ENCODE measurements at regions not wholly inside any gene's neighbourhood (a gene's known extent, or its start where the extent isn't known, plus 50 kb on each side); places are given as distances from the start of the nearest gene placed in this dataset.

DNA sequence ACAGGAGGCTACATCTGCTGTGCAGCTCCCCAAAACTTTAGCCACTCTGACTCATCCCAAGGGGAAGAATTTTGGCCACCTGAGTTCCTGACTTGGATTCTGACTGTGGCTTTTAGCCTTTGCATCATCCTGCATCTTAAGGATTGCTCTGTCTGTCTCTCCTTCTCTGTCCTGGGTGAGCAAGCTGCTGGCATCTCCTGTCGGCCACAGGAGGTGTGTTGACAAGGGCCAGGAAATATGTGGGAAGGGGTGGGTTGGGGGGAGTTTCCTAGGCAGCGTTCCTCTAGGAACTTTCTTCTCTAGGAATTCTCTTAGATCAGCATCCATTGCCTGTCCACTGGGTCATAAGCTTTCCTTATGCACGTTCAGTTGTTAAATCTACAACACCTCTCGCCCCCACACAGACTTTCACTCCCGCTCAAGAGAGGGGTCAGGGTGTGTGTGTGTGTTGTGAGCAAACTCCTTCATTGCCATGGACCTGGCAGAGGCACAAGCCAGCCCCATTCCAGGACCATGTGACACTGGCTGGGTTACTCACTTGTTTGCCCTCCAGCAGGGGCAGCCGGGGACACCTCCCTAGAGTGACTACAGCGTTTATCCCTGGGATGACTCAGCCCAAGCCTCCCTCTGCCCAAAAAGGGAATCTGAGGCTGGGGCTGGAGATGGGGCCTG, 145.0 kb upstream of the DUSP10 start:
- TF ChIP-seq EP300 (conservative IDR thresholded peaks at IDR 0.05; ENCODE audit: poor library complexity, severe bottlenecking) (no peak), POLR2AphosphoS5 (IDR thresholded peaks at IDR 0.05) (no peak), RAD21 (conservative IDR thresholded peaks at IDR 0.05) (no peak), EZH2 (IDR thresholded peaks at IDR 0.05; ENCODE audit: borderline replicate concordance, insufficient read depth, low read length, poor library complexity, severe bottlenecking) (no peak), SMC3 (conservative IDR thresholded peaks at IDR 0.05; ENCODE audit: poor library complexity) (no peak)
- TF ChIP-seq, protein P1, sequence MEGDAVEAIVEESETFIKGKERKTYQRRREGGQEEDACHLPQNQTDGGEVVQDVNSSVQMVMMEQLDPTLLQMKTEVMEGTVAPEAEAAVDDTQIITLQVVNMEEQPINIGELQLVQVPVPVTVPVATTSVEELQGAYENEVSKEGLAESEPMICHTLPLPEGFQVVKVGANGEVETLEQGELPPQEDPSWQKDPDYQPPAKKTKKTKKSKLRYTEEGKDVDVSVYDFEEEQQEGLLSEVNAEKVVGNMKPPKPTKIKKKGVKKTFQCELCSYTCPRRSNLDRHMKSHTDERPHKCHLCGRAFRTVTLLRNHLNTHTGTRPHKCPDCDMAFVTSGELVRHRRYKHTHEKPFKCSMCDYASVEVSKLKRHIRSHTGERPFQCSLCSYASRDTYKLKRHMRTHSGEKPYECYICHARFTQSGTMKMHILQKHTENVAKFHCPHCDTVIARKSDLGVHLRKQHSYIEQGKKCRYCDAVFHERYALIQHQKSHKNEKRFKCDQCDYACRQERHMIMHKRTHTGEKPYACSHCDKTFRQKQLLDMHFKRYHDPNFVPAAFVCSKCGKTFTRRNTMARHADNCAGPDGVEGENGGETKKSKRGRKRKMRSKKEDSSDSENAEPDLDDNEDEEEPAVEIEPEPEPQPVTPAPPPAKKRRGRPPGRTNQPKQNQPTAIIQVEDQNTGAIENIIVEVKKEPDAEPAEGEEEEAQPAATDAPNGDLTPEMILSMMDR (IDR thresholded peaks at IDR 0.05; ENCODE audit: poor library complexity, severe bottlenecking) = no peak
- TF ChIP-seq, protein P2, sequence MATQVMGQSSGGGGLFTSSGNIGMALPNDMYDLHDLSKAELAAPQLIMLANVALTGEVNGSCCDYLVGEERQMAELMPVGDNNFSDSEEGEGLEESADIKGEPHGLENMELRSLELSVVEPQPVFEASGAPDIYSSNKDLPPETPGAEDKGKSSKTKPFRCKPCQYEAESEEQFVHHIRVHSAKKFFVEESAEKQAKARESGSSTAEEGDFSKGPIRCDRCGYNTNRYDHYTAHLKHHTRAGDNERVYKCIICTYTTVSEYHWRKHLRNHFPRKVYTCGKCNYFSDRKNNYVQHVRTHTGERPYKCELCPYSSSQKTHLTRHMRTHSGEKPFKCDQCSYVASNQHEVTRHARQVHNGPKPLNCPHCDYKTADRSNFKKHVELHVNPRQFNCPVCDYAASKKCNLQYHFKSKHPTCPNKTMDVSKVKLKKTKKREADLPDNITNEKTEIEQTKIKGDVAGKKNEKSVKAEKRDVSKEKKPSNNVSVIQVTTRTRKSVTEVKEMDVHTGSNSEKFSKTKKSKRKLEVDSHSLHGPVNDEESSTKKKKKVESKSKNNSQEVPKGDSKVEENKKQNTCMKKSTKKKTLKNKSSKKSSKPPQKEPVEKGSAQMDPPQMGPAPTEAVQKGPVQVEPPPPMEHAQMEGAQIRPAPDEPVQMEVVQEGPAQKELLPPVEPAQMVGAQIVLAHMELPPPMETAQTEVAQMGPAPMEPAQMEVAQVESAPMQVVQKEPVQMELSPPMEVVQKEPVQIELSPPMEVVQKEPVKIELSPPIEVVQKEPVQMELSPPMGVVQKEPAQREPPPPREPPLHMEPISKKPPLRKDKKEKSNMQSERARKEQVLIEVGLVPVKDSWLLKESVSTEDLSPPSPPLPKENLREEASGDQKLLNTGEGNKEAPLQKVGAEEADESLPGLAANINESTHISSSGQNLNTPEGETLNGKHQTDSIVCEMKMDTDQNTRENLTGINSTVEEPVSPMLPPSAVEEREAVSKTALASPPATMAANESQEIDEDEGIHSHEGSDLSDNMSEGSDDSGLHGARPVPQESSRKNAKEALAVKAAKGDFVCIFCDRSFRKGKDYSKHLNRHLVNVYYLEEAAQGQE (IDR thresholded peaks at IDR 0.05; ENCODE audit: borderline replicate concordance) = no peak

Measured in neural cell (in vitro differentiated cells).